GM18520 (cell line): ENCODE measurements at regions not wholly inside any gene's neighbourhood (a gene's known extent, or its start where the extent isn't known, plus 50 kb on each side); places are given as distances from the start of the nearest gene placed in this dataset.

ENCODE experiments used
- ATAC-seq: cut with Tn5 transposase; IDR thresholded peaks from one replicate; pipeline ENCODE4 v1.9.1; 2021; ENCODE audit not compliant: unreplicated experiment

DNA sequence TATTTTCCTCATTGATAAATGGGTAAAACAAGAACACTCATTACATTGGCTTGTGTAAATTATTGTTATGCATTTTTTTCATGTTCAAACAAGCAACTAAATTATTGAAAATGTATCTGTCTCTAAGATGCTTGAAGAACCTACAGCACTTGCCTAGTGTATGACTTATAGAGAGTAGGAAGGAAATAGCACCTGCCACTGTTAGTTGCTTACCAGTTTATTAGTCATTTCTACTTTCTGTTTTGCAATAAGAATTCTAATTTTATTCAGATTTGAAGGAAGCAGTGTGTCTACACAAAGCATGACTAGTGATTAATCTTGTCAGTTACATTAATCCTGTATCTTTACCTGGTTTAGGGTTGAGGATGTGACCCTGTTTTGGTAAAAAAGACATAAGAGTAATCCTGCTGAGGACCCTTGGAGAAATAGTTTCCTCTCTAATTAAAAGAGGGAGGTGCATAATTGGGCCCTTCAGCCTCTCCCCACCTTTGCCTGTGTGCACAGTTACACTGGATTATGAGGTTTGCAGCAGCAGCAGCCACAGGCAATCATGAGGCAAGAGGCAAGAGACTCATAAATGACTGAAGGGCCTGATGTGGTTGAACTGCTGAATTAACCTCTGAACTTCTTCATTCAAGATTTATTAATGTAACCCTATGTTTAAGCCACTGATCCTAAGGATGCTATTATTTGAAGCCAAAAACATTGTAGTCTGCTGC is 1202.1 kb downstream of the ADGRL3 start:
- no peak for ATAC-seq

DNA sequence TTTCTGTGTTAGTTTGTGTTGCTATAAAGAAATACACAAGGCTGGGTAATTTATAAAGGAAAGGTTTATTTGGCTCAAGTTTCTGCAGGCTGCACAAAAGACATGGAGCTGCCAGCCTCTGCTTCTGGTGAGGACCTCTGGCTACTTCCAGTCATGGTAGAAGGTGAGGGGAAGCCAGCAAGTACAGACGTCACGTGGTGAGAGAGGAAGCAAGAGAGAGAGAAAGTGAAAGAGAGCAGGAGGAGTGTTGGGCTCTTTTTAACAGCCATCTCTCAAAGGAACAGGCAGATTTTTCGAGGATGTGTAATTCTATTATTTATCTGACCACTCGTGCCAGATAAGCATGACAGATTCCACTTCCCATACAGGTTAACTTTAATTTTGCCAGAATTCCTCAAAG is 1199.1 kb downstream of the ADGRL3 start:
- peak; percentile 66 for ATAC-seq

DNA sequence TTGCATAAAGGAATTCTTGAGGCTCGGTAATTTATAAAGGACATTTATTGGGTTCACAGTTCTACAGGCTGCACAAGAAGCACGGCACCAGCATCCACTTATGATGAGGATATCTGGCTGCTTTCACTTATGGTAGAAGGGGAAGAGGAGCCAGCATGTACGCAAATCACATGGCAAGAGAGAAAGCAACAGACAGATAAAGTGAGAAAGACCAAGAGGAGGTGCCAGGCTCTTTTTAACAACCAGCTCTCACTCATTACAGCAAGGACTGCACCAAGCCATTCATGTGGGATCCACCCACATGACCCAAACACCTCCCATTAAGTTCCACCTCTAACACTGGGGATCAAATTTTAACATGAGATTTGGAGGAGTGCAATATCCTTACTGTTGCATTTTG is 1198.2 kb downstream of the ADGRL3 start:
- ATAC-seq = peak; percentile 30

DNA sequence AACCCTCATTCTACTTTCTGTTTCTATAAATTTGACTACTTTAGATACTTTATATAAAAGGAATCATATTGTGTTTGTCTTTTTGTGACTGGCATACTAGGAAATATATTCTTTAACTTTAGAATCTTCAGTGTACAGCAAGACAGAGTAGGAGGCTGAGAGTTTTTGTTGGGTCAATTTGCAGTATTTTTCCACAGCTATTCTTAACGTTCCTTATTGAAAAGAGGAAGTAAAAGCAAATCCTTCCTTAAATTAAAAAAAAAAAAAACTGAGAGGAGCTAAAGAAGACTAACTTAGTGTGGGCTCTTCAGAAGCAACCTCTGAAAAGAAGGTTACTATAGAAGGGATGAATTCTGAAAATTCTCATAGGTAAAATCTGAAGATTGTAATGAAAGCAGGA is 1194.6 kb downstream of the ADGRL3 start:
- no peak for ATAC-seq

DNA sequence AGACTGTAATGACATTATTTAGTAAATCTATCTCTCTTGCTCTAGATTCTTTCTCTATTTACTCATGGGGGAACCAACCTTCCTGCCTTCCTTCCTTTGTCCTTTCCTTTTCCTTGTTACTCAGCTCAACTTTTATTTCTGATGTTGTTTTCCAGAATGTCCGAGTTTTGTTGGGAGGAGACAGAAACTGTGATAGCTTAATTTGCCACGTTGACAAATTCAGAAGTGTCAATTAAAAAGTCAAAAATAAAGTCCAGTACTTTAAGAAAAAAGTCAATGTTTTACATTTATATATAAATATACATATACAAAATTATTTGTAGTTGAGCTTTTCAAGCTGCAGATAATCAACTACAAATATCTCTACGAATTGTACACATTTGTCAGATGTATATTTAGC is 1187.7 kb downstream of the ADGRL3 start:
- ATAC-seq = no peak

DNA sequence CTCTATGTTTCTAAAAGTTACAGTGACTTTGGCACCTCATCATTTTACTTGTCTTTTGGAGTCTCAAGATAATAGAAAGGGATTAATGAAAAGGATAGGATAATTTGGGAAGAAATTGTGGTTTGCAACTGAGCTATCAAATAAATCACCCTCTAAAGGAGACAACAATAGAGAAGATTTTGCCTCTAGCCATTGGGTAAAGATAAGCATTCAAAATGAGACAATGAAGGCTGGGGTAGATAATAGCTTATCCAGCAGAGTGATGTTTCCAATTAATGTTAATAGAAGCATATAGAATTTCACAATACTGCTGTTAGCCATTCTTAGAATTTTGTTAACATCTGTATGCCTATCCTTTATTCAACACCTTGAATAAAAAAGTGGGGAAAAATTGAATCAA is 1177.6 kb downstream of the ADGRL3 start:
- ATAC-seq = no peak

DNA sequence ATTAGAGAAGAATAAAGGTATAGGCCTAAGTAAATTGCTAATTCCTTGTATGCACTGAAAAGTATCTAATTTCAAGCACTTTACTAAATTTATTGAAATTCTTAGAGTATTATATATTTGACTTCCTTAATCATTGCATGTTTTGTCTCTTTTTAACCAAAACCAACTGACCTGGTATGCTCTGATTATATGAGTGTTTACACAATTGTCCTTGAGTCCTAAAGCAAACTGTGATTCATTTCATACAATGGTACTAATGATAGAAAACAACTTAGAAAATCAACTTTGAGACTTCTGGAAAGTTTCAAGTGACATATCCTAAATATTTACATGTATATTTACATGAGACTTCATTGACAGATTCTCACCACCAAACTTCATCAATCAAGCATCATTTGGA is 1177.1 kb downstream of the ADGRL3 start:
- no peak for ATAC-seq

DNA sequence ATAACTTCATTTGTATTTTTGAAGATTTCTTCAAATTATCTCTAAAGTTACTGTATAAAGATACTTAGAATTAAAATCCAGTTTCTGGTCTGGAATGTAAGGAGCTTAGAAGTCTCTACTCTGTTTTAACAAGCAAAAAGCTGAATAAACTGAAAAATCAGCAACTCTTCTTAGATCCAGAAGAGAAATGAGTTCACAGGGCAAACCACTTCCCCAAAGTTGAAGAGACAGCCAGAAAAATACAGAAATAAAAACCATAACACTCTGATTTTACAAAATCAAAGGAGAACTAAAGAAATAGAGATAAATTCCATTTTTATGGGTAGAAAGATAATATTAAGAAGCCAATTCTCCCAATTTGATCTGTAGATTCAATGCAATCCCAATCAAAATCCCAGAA is 1166.8 kb downstream of the ADGRL3 start:
- ATAC-seq = no peak

DNA sequence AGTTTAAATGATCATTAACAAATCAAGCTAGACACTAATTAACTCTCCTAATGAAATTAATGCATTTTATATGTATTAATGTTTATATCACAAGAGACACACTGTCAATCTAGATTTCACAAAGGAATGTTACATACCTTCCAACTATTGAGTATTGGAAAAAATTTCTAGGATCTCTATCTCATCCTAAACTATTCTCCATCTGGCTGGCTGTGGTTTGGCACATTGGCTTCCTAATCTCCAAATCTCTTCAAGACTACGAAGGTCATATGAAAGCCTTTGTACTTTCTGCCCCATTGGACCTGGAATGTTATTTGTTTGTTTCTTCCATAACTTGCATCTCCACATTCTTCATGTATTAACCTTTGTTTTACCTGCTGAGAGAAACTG is 1160.0 kb downstream of the ADGRL3 start:
- no peak for ATAC-seq

DNA sequence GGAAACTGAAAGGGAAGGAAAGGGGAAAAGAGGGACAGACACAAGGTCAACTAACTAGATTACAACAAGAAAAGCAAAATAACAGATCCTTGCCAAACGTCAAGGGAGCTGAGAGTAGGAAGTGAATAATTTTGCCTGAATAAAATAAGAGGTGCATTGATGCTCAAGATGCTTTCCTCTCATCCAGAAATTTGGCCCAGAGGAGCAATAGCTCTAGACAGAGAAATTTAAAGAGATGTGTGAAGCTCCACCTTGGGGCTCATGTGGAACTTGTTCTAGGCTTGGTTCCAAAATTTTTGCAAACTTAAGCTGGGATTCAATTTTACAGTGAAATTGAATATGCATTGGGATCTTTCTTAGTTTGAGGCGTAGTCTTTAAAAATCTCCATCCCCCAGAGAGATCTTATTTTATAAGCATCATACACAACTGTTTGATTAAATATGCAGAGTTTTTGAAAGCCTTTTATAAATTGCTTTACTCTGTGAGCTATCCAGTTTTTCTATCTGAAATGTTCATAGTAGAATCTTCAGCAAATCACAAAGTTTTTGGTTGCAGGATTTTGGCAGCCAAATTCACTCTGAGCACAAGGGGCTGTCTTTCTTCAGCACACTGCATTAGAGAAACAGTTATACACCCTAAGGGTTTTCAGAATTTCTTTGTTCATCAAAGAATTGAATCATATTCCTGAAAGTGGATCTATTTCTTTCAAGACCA is 1159.5 kb downstream of the ADGRL3 start:
- ATAC-seq = no peak

DNA sequence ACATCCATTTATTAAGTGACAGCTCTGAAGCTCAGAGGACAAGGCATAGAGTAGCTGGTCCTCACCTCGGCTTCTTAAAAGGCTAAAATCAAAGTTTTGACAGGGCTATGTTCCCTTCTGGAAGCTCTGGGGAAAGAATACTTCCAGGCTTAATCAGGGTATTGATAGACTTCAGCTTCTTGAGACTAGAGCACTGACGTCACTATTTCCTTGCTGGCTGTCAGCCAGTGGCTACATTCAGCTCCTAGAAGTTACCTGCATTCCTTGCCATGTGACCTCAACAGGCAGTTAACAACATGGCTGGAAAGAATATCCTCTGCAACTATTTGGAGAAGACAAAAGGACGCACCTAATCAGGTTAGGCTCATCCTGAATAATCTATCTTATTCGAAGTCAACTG is 1144.8 kb downstream of the ADGRL3 start:
- ATAC-seq = no peak

DNA sequence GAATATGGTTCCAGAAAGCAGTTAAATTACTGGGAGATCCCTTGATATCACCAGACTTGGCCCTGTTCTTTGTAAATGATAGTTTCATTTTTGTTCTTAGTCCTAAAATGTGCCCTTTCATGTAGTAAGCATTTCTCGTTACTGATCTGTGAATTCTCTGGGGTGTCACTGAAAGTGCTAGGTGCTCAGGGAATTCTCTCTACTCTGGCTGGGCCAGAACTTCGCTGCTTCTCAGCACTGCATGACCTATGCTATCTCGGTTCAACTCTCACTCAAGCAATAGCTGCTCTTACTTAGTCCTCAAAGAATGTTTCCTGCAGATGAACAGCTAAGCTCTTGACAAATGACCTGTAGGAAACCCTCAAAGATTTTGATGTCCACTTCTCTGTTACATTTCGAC is 1144.3 kb downstream of the ADGRL3 start:
- no peak for ATAC-seq

DNA sequence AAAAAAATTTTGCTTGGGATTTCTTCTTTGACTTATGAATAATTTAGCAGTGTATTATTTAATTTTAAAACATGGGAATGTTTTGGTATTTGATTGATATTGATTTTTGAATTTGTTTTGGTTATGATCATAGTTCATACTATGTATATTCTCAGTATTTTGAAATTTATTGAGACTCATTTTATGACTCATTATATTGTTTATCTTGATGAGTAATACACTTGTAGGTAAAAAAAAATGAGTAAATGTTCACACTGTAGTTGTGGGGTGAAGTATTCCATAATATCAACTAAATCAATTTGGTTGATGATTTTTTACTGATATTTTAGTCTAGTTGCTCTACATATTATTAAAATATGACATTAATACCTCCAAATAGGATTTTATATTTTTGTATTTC is 1142.2 kb downstream of the ADGRL3 start:
- ATAC-seq = no peak

DNA sequence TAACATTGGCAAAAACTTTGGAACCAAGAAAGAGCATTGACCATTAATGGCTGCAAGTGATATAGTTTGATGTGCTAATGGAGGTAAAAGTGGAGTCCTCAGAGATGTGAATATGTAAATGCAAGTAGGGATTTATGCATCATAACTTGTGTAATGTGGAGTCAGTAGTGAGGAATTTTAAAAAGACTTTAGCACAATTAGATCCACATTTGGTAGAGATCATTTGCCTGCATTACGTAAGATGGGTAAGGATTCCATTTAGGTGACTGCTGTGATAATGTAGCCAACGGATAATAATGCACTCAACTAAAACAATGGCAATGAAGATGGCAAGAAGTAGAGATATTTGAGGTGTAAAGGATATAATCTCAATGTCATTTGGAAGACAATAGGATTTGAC is 1128.4 kb downstream of the ADGRL3 start:
- no peak for ATAC-seq

DNA sequence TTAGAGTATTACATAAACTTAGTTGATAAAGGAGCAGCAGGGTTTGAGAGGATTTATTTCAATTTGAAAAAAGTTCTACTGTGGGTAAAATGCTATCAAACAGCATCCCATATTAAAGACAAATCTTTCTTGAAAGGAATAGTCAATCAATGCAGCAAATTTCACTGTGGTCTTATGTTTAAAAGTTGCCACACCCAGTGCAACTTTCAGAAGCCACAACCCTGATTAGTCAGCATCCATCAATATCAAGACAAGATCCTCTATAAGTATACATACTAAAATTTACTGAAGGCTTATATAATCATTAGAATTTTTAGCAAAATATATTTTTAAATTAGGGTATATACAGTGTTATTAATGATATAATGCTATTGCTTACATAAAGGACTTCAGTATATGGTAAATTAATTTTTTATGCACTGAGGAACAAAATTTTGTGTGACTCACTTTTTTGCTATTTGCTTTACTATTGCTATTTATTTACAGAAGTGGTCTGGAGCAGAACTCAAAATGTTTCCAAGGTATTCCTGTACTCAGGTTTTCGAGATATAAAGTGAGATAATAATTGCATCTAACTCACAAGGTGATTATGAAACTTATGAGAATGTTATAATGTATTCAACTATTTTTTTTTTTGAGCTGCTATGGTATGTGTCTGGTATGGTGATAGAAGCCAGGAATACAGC is 1127.6 kb downstream of the ADGRL3 start:
- ATAC-seq = no peak

DNA sequence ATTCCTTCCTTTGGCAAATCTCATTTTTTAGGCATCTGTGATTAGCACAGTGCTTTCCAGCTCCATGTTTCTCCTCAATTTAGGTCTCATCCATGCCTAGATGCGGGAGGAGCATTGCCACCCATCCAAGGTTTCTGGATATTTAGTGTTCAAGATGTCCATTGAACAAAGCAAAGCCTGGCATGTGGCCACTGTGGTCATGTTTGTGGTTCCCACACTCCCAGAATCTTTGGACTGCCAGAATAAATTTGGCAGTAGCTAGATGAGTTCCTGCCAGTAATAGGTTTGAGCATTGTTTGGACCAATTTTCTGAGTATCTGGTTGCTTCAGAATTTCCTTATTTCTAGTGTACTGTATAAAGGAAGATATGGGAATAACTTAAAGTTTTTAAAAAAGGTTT is 1124.1 kb downstream of the ADGRL3 start:
- ATAC-seq = no peak

DNA sequence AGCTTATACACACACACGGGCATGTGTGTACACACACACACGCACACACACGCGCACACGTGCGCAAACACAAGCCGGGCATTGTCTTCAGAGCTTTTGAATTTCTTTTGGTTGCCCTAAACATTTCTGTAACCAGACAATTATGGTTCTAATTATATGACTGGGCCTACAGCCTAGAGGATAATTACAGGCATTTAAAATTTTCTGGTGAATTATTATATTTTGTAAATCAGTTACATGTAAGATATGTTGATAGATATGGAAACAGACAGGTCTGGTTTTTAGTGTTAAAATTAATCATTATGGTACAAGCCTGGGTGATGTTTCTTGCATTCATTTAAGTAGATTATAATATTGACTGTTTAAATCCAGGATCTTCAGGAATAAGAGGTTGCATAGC is 1120.5 kb downstream of the ADGRL3 start:
- no peak for ATAC-seq

DNA sequence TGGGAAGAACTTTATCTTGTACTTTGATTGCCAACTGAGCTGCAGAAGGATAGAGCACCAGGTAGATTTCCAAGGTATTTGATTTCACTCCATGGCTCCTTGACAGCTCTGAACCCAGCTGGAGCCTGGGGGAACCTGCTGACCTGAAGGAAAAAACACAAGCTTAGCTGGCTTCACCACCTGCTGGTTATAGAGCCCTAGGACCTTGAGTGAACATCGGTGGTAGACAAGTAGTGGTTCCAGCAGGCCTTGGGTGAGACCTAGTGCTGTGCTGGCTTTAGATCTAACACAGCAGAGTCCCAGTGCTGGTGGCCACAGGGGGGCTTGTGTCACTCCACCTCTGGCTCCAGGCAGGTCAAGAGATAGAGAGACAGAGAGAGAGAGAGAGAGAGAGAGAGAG is 1102.6 kb downstream of the ADGRL3 start:
- ATAC-seq = no peak

DNA sequence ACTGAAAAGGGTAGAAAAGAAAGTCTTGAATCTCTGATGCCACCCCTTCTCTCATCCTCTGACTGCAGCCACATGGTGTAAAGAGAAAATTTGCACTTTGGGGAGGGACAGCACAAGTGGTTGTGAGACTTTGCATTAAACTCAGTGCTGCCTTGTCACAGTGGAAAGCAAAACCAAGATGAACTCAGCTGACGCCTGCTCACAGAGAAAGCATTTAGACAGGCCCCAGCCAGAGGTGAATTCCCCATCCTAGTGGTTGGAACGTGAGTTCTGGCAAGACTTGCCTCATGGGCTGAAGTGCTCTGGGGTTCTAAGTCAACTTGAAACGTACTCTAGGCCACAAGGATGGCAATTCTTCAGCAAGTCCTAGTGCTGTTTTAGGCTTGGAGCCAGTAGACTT is 1101.4 kb downstream of the ADGRL3 start:
- ATAC-seq = no peak

DNA sequence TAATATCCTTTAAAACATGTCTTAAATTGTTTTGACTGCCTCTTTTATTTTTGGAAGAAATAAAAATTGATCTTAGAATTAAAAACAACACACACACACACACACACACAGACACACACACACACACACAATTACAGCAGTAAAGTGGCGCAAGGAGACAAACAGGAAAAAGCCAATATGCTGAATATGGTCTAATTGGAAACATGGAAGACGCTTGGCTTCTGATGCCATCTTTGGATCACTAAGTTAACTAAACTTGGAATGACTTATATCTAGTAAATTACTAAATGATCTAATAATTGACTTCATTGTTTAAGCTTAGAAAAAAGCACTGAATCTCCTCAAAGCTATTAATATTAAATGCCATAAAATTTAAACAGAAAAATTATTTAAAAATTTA is 1093.4 kb downstream of the ADGRL3 start:
- ATAC-seq = no peak

DNA sequence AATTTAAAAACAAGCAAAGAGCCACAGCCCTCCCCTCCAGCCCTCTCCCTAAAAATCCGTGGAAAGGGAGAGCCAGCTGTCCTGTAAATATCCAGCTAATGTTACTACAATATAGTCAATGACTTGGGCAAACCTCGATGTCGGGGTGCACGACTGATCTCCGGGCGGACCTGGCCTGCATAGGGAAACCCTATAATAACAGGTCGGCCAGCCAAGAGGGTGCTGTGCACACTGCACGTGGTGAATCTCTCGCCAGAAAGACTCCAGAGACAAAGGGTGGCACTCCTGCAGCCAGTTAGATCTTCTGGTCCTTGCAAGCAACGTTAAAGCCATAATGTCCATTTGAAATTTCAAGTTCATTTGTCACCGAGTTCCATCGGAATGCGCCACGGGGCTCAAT is 1092.8 kb downstream of the ADGRL3 start:
- no peak for ATAC-seq

DNA sequence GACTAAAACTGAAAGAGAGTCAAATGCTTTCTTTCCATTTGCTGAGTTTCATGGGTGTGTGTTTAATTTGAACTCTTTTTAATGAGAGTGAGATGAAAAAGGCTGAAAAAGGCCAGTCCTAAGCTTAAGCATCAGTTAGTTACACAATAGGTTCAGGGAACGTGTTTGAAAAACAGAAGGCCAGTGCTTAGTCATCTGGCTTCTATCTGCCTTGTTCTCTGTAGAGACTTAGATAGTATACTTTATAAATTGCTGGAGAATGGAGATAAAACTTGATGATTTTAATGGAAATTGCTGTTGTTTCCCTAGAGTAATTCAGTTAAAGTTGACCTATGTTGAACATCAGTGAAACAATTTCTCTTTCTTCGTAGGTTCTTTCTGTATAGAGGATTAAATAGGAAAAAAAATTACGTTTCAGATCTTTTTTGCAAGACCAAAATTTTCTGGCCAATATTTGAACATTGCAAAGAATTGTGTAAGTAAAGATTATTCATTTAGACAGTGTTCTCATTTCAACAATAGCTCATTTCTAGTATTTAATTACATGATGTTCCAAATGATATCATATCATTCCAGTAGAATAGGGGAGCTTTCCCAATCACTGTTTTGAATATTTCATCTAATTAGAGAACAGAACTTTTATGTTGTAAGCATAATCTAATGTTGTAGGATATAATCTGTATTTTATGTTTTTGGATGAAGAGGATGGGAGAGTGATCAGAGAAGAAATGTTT is 1088.8 kb downstream of the ADGRL3 start:
- ATAC-seq = no peak
